Adrenal gland (tissue), 9 donors: ENCODE measurements at regions not wholly inside any gene's neighbourhood (a gene's known extent, or its start where the extent isn't known, plus 50 kb on each side); places are given as distances from the start of the nearest gene placed in this dataset.

Experiments used
- DNase-seq, 7 donors: peaks; one replicate each; pipeline ENCODE4 v3.0.0-alpha.2; 2019 to 2020
- H3K27ac ChIP-seq, 5 donors: fragments of 200-600 bp; sonication (generic) in 4 of 5; 1 replicate in 3 of 5; 2 replicates in 2 of 5; pipeline versions ENCODE4 v1.5.1 to v1.8.0; 2016 to 2020; ENCODE audit warnings: mild to moderate bottlenecking in 1 of 5
- H3K27me3 ChIP-seq: fragments of 200-600 bp; 2 replicates; pipeline ENCODE4 v1.8.0; 2021
- H3K36me3 ChIP-seq, 2 donors: fragments of 200-600 bp; replicated peaks in 1 of 2; 1 replicate in 1 of 2; 2 replicates in 1 of 2; pipeline versions ENCODE4 v1.5.1 to v1.8.0; 2018 to 2022
- H3K4me1 ChIP-seq, 2 donors: fragments of 200-600 bp; replicated peaks in 1 of 2; 1 replicate in 1 of 2; 2 replicates in 1 of 2; pipeline versions ENCODE4 v1.5.1 to v1.8.0; 2018 to 2021
- H3K4me3 ChIP-seq, 4 donors: fragments of 200-600 bp; sonication (generic) in 3 of 4; one replicate each; pipeline ENCODE4 v1.5.1; 2016 to 2018
- H3K9me3 ChIP-seq, 3 donors: fragments of 200-600 bp; sonication (generic) in 1 of 3; replicated peaks in 1 of 3; 1 replicate in 2 of 3; 2 replicates in 1 of 3; pipeline versions ENCODE4 v1.5.1 to v1.8.0; 2016 to 2021
- CTCF ChIP-seq, 6 experiments: fragments of 450-650 bp in 4 of 6; fragments of 200-600 bp in 2 of 6; sonication (generic) in 1 of 6; IDR thresholded peaks; 1 replicate in 5 of 6; 2 replicates in 1 of 6; pipeline versions ENCODE4 v1.5.1 to v1.8.0; 2016 to 2021; ENCODE audit warnings: antibody characterized with exemption in 6 of 6, mild to moderate bottlenecking in 2 of 6, moderate library complexity in 1 of 6
- POLR2A ChIP-seq, 2 donors: fragments of 450-650 bp; IDR thresholded peaks; one replicate each; pipeline ENCODE4 v1.6.1; 2017; ENCODE audit warnings: antibody characterized with exemption in 2 of 2, mild to moderate bottlenecking in 2 of 2, moderate library complexity in 1 of 2
- WGBS, 4 donors: extraction: QIAGEN DNeasy Blood & Tissue Kit in 2 of 4; methylation state at CpG; one replicate each; pipeline versions ENCODE4 v1.1.5 to v1.1.7; 2013 to 2017; 5-methylcytosine and 5-hydroxymethylcytosine counted together
- intact Hi-C, 2 donors: fragments of 100-400 bp; cut with DNase I; formaldehyde crosslinking; loops; one replicate each; pipeline versions ENCODE4 v1.14.1 to v1.15.0; 2022 to 2023
- donor health status: healthy with polysubstance abuse.
- donor health status: Bipolar disorder and iron deficiency.
- donor health status: DM: yes; HTN: yes; CAD: no.
- donor health status: DM: no; HTN: no; CAD: no.
- donor health status: DM: no; HTN: no; CAD: no.

GRCh38 chr12:71214511-71215285 lies 56.9 kb upstream of the TSPAN8 start:
- no peak for TF ChIP-seq CTCF (IDR thresholded peaks at IDR 0.05)
- TF ChIP-seq POLR2A (IDR thresholded peaks at IDR 0.05) = no peak
- Histone ChIP-seq H3K4me3 (no peak overlapping the region), H3K27ac (no peak overlapping the region), H3K4me1 (no peaks in the 10 kb centered on the region), H3K9me3 (no peaks in the 10 kb centered on the region), H3K36me3 (no peaks in the 10 kb centered on the region), H3K27me3 (no peaks in the 10 kb centered on the region)
- no peak for DNase-seq
- 57 to 60% (median 57%) methylated on average over 6 of the region's 6 CpGs for WGBS, 4 donors
- intact Hi-C loops = loop anchor here in 1 of 2 donors (10.0 kb wide), 1 partner anchor 180 kb away; no protein-coding TSS in a partner anchor

- TF ChIP-seq POLR2A (IDR thresholded peaks at IDR 0.05) (no peak), CTCF (IDR thresholded peaks at IDR 0.05) (no peak)
- H3K36me3 ChIP-seq = no peaks in the 10 kb centered on the region
- no peaks in the 10 kb centered on the region for H3K27me3 ChIP-seq
- no peak overlapping the region for H3K4me3 ChIP-seq
- intact Hi-C loops = no loop called here
- no peak overlapping the region for H3K27ac ChIP-seq
- H3K9me3 ChIP-seq = no peaks in the 10 kb centered on the region
- H3K4me1 ChIP-seq = no peaks in the 10 kb centered on the region
- WGBS, 4 donors = 44 to 75% (median 47%) methylated on average over 1 of the region's 1 CpG
- DNase-seq = no peak
These were observed 50.4 kb upstream of the TSPAN8 start for GRCh38 chr12:71208053-71208685.
